HuH-7 (cell line): ENCODE measurements at regions not wholly inside any gene's neighbourhood (a gene's known extent, or its start where the extent isn't known, plus 50 kb on each side); places are given as distances from the start of the nearest gene placed in this dataset.

Source experiments
- DNase-seq: peaks from one replicate; pipeline ENCODE4 v3.0.0; 2011; ENCODE audit warnings: low spot score

GRCh38 chr7:131606346-131607290 is 50.2 kb upstream of the PODXL start:
- no peak for DNase-seq
